PC-9 (cell line): ENCODE measurements at regions not wholly inside any gene's neighbourhood (a gene's known extent, or its start where the extent isn't known, plus 50 kb on each side); places are given as distances from the start of the nearest gene placed in this dataset.

Source experiments
- EZH2 ChIP-seq: fragments of 200-600 bp; sonication (generic); IDR thresholded peaks from 2 replicates; pipeline ENCODE4 v1.8.0; 2017; ENCODE audit warnings: antibody characterized with exemption, low read depth
- TF ChIP-seq, protein P1 (sequence below): fragments of 200-600 bp; sonication (generic); conservative IDR thresholded peaks from 2 replicates; pipeline ENCODE4 v1.6.1; 2017; ENCODE audit warnings: mixed run types, antibody characterized with exemption, mild to moderate bottlenecking, moderate library complexity

- TF ChIP-seq, protein P1, sequence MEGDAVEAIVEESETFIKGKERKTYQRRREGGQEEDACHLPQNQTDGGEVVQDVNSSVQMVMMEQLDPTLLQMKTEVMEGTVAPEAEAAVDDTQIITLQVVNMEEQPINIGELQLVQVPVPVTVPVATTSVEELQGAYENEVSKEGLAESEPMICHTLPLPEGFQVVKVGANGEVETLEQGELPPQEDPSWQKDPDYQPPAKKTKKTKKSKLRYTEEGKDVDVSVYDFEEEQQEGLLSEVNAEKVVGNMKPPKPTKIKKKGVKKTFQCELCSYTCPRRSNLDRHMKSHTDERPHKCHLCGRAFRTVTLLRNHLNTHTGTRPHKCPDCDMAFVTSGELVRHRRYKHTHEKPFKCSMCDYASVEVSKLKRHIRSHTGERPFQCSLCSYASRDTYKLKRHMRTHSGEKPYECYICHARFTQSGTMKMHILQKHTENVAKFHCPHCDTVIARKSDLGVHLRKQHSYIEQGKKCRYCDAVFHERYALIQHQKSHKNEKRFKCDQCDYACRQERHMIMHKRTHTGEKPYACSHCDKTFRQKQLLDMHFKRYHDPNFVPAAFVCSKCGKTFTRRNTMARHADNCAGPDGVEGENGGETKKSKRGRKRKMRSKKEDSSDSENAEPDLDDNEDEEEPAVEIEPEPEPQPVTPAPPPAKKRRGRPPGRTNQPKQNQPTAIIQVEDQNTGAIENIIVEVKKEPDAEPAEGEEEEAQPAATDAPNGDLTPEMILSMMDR = no peak
- TF ChIP-seq EZH2 = no peak
Observed at GRCh38 chr2:210884227-210884626, 327.8 kb downstream of the CPS1 start.
